ENCODE measurements at regions not wholly inside any gene's neighbourhood (a gene's known extent, or its start where the extent isn't known, plus 50 kb on each side); places are given as distances from the start of the nearest gene placed in this dataset.

DNA sequence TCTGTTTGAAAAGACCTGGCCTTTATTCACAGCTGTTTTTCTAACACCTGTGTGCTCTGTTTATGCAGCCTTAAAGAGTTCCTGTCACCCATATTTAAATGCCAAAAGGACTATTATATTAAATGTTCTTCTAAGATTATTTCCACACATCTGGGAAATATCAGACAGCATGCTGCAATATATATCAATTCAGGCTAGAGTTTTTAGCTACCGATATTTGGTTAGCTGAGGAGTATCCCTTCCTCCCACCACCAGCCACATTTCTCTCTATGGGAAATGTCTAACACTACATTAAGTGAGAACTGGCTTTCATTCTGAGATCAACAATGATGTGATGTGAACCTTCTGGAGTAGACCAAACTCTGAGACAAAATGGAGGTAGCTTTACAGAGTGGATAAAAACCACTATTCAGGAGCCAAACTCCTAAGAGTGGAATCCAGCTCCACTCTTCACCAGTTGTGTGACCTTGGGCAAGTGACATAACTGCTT lies 509.2 kb downstream of the ZNF608 start (continued):
- TF ChIP-seq BACH2 (CRISPR knock-in tag; IDR thresholded peaks at IDR 0.05; ENCODE audit: borderline replicate concordance) (no peak), TCF4 (CRISPR knock-in tag; IDR thresholded peaks at IDR 0.05; ENCODE audit: borderline replicate concordance) (no peak), GLIS3 (CRISPR knock-in tag; IDR thresholded peaks at IDR 0.05) (no peak), ZFP30 (CRISPR knock-in tag; IDR thresholded peaks at IDR 0.05) (no peak)
- TF ChIP-seq, protein P1, sequence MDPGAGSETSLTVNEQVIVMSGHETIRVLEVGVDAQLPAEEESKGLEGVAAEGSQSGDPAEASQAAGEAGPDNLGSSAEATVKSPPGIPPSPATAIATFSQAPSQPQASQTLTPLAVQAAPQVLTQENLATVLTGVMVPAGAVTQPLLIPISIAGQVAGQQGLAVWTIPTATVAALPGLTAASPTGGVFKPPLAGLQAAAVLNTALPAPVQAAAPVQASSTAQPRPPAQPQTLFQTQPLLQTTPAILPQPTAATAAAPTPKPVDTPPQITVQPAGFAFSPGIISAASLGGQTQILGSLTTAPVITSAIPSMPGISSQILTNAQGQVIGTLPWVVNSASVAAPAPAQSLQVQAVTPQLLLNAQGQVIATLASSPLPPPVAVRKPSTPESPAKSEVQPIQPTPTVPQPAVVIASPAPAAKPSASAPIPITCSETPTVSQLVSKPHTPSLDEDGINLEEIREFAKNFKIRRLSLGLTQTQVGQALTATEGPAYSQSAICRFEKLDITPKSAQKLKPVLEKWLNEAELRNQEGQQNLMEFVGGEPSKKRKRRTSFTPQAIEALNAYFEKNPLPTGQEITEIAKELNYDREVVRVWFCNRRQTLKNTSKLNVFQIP (CRISPR knock-in tag; IDR thresholded peaks at IDR 0.05; ENCODE audit: borderline replicate concordance, low read depth): no peak

DNA sequence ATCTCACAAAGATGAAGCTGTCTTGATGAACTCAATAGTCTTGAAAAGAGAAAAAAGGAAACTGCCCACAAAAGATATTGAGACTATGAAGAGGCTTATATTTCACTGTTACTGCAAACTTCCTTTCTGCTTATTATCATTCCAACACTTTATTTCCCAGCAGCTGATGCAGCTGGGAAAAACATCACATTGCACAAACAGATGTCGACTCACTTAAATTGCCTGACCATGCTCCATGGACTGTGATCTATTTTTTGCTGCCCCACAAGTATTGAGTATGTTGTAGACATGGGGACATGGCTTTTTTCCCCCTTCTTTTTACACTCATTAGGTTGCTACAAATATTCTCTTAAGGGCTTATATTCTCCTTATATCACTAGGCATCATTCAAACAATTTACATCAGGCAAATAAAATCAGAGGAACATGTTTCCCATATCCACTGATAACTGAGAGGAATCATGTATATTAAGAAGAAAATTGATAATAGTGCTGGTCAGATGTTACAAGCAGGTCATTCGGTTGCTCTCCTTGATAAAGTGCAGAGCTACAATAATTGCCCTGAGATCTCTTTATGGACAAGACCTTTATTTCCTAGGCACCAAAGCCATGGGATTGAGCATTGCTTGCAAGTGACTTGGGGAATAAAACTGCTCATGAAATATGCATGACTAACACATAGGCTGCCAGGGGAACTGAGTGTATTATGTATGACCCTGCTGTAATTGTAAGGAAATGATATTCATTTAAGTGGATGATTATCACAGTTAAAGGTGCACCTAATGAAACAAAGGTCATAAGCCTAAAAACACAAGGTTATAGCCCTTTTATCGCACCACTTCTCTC lies 509.9 kb downstream of the ZNF608 start:
- no peak for TF ChIP-seq SNAI2 (CRISPR knock-in tag; IDR thresholded peaks at IDR 0.05)
- no peak for TF ChIP-seq ZNF8 (CRISPR knock-in tag; IDR thresholded peaks at IDR 0.05)
- TF ChIP-seq OSR1 (CRISPR knock-in tag; IDR thresholded peaks at IDR 0.05): no peak
- TF ChIP-seq ZC3H10 (CRISPR knock-in tag; IDR thresholded peaks at IDR 0.05): no peak
- no peak for TF ChIP-seq ESRRG (CRISPR knock-in tag; IDR thresholded peaks at IDR 0.05)
- no peak for TF ChIP-seq ZFP3 (CRISPR knock-in tag; IDR thresholded peaks at IDR 0.05)
- TF ChIP-seq RARB (CRISPR knock-in tag; IDR thresholded peaks at IDR 0.05): no peak
- TF ChIP-seq, protein P2, sequence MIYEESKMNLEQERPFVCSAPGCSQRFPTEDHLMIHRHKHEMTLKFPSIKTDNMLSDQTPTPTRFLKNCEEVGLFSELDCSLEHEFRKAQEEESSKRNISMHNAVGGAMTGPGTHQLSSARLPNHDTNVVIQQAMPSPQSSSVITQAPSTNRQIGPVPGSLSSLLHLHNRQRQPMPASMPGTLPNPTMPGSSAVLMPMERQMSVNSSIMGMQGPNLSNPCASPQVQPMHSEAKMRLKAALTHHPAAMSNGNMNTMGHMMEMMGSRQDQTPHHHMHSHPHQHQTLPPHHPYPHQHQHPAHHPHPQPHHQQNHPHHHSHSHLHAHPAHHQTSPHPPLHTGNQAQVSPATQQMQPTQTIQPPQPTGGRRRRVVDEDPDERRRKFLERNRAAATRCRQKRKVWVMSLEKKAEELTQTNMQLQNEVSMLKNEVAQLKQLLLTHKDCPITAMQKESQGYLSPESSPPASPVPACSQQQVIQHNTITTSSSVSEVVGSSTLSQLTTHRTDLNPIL (CRISPR knock-in tag; IDR thresholded peaks at IDR 0.05; ENCODE audit: low read depth): no peak
- TF ChIP-seq ISL1 (CRISPR knock-in tag; IDR thresholded peaks at IDR 0.05): no peak
- TF ChIP-seq ZNF565 (CRISPR knock-in tag; conservative IDR thresholded peaks at IDR 0.05; ENCODE audit: low read depth): no peak
- TF ChIP-seq, protein P3, sequence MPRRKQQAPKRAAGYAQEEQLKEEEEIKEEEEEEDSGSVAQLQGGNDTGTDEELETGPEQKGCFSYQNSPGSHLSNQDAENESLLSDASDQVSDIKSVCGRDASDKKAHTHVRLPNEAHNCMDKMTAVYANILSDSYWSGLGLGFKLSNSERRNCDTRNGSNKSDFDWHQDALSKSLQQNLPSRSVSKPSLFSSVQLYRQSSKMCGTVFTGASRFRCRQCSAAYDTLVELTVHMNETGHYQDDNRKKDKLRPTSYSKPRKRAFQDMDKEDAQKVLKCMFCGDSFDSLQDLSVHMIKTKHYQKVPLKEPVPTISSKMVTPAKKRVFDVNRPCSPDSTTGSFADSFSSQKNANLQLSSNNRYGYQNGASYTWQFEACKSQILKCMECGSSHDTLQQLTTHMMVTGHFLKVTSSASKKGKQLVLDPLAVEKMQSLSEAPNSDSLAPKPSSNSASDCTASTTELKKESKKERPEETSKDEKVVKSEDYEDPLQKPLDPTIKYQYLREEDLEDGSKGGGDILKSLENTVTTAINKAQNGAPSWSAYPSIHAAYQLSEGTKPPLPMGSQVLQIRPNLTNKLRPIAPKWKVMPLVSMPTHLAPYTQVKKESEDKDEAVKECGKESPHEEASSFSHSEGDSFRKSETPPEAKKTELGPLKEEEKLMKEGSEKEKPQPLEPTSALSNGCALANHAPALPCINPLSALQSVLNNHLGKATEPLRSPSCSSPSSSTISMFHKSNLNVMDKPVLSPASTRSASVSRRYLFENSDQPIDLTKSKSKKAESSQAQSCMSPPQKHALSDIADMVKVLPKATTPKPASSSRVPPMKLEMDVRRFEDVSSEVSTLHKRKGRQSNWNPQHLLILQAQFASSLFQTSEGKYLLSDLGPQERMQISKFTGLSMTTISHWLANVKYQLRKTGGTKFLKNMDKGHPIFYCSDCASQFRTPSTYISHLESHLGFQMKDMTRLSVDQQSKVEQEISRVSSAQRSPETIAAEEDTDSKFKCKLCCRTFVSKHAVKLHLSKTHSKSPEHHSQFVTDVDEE (CRISPR knock-in tag; IDR thresholded peaks at IDR 0.05): no peak
- no peak for TF ChIP-seq ARNTL (CRISPR knock-in tag; IDR thresholded peaks at IDR 0.05; ENCODE audit: borderline replicate concordance, low read depth)
- TF ChIP-seq, protein P1 (CRISPR knock-in tag; IDR thresholded peaks at IDR 0.05; ENCODE audit: borderline replicate concordance, low read depth): no peak
- TF ChIP-seq BACH2 (CRISPR knock-in tag; IDR thresholded peaks at IDR 0.05; ENCODE audit: borderline replicate concordance): no peak
- TF ChIP-seq PPARA (CRISPR knock-in tag; IDR thresholded peaks at IDR 0.05; ENCODE audit: borderline replicate concordance): no peak
- no peak for ATAC-seq

DNA sequence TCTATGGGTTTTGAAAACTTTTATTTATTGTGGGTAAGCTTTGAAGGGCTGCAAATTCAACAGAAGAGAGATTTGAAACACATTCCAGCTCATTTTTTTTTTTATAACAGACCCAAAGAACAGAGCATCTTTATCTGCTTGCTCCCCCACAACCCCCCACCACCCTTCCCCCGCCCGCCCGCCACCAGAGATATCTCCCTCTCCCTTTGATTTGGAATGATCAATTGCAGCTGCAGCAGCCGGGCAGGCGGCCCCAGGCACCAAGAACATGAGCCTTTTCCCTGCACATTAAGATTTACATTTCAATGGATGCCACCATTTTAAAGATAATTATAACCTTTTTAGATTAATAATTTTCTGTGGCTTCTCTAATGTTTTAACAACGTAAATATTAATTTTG lies 510.9 kb downstream of the ZNF608 start:
- no peak for ATAC-seq
- TF ChIP-seq BACH2 (CRISPR knock-in tag; IDR thresholded peaks at IDR 0.05; ENCODE audit: borderline replicate concordance) (no peak), ARNTL (CRISPR knock-in tag; IDR thresholded peaks at IDR 0.05; ENCODE audit: borderline replicate concordance, low read depth) (no peak), ZFP30 (CRISPR knock-in tag; IDR thresholded peaks at IDR 0.05) (no peak), ZFP3 (CRISPR knock-in tag; IDR thresholded peaks at IDR 0.05) (no peak), TCF4 (CRISPR knock-in tag; IDR thresholded peaks at IDR 0.05; ENCODE audit: borderline replicate concordance) (no peak), ISL1 (CRISPR knock-in tag; IDR thresholded peaks at IDR 0.05) (no peak), RARB (CRISPR knock-in tag; IDR thresholded peaks at IDR 0.05) (no peak), CSDC2 (CRISPR knock-in tag; IDR thresholded peaks at IDR 0.05) (no peak), OSR1 (CRISPR knock-in tag; IDR thresholded peaks at IDR 0.05) (no peak)
- TF ChIP-seq, protein P2 (CRISPR knock-in tag; IDR thresholded peaks at IDR 0.05; ENCODE audit: low read depth): no peak
- TF ChIP-seq, protein P4, sequence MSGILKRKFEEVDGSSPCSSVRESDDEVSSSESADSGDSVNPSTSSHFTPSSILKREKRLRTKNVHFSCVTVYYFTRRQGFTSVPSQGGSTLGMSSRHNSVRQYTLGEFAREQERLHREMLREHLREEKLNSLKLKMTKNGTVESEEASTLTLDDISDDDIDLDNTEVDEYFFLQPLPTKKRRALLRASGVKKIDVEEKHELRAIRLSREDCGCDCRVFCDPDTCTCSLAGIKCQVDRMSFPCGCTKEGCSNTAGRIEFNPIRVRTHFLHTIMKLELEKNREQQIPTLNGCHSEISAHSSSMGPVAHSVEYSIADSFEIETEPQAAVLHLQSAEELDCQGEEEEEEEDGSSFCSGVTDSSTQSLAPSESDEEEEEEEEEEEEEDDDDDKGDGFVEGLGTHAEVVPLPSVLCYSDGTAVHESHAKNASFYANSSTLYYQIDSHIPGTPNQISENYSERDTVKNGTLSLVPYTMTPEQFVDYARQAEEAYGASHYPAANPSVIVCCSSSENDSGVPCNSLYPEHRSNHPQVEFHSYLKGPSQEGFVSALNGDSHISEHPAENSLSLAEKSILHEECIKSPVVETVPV (CRISPR knock-in tag; IDR thresholded peaks at IDR 0.05): no peak
